K562 (cell line): ENCODE measurements at regions not wholly inside any gene's neighbourhood (a gene's known extent, or its start where the extent isn't known, plus 50 kb on each side); places are given as distances from the start of the nearest gene placed in this dataset.

Source experiments
- ATAC-seq: fragments of 200-7000 bp; cut with Tn5 transposase; 3 replicates; pipeline ENCODE4 v1.9.1; 2020; ENCODE audit warnings: moderate library complexity
- BruUV-seq: library from RNA; stranded (reverse); fragments of 400-500 nt; replicated peaks from 2 replicates; lab custom pipeline; 2021; lab: Mats Ljungman, UMichigan
- CTCF ChIA-PET: fragments of 300-600 bp; formaldehyde crosslinking; extraction: SDS; loops from one replicate; lab custom pipeline; 2021; ENCODE audit warnings: low intra/inter-chr PET ratio; lab: Yijun Ruan, JAX
- POLR2A ChIA-PET: fragments of 300-600, 350-650 bp; sonication (Branson Sonifier 250); formaldehyde crosslinking; extraction: SDS; loops from one replicate; lab custom pipeline; 2021; ENCODE audit warnings: antibody characterized with exemption, inconsistent platforms; lab: Yijun Ruan, JAX
- DNase-seq, 4 experiments: peaks; one replicate each; pipeline versions ENCODE4 v3.0.0 to v3.0.0-alpha.2; 2011 to 2018; ENCODE audit warnings: low spot score in 3 of 4, mixed read lengths in 3 of 4; ENCODE audit errors: extremely low read depth in 1 of 4
- FAIRE-seq: peaks from 2 replicates; lab custom pipeline; 2011; peaks lifted over from hg19 to GRCh38; lab: Jason Lieb, UNC
- H2AFZ ChIP-seq: 2 replicates; pipeline ENCODE4 v1.6.0; 2011; ENCODE audit warnings: low read depth, low read length, control low read depth, inconsistent platforms
- H3K27ac ChIP-seq: fragments of 200-600 bp; 3 replicates; pipeline ENCODE4 v1.8.0; 2011; ENCODE audit warnings: low read depth, mild to moderate bottlenecking, control low read depth, inconsistent platforms, low read length, moderate library complexity, mixed read lengths; ENCODE audit errors: extremely low read depth
- H3K27me3 ChIP-seq, 2 experiments: fragments of 300-600 bp in 1 of 2; 2 replicates in 1 of 2; 3 replicates in 1 of 2; pipeline versions ENCODE4 v1.6.0 to v1.8.0; 2011; ENCODE audit warnings: inconsistent platforms in 2 of 2, low read length in 2 of 2, mild to moderate bottlenecking in 1 of 2, mixed read lengths in 1 of 2, moderate library complexity in 1 of 2; ENCODE audit not compliant: control insufficient read depth in 2 of 2, insufficient read depth in 2 of 2
- H3K36me3 ChIP-seq: fragments of 300-600 bp; 3 replicates; pipeline ENCODE4 v1.8.0; 2011; ENCODE audit warnings: mild to moderate bottlenecking, low read length, inconsistent platforms; ENCODE audit not compliant: control insufficient read depth, insufficient read depth
- H3K4me1 ChIP-seq, 2 experiments: fragments of 200-600 bp in 1 of 2; replicated peaks in 1 of 2; 2 replicates in 1 of 2; 3 replicates in 1 of 2; pipeline versions ENCODE4 v1.5.1 to v1.8.0; 2011; ENCODE audit warnings: inconsistent platforms in 2 of 2, low read length in 2 of 2, mild to moderate bottlenecking in 1 of 2, mixed read lengths in 1 of 2, moderate library complexity in 1 of 2; ENCODE audit not compliant: control insufficient read depth in 2 of 2, insufficient read depth in 2 of 2
- H3K4me2 ChIP-seq: 2 replicates; pipeline ENCODE4 v1.6.1; 2011; ENCODE audit warnings: low read length, control low read depth, inconsistent platforms, mixed read lengths; ENCODE audit not compliant: insufficient read depth
- H3K4me3 ChIP-seq: fragments of 200-600 bp; sonication (generic), shearing (Covaris generic); 2 replicates; pipeline ENCODE4 v1.5.1; 2016; ENCODE audit warnings: control low read depth, inconsistent platforms
- H3K79me2 ChIP-seq: fragments of 200-600 bp; 3 replicates; pipeline ENCODE4 v1.8.0; 2011; ENCODE audit warnings: low read length, inconsistent platforms; ENCODE audit not compliant: control insufficient read depth, insufficient read depth
- H3K9ac ChIP-seq, 2 experiments: 2 replicates each; pipeline versions ENCODE4 v1.6.0 to v1.6.1; 2011; ENCODE audit warnings: low read depth in 2 of 2, low read length in 2 of 2, control low read depth in 1 of 2, inconsistent platforms in 1 of 2, mild to moderate bottlenecking in 1 of 2, mixed read lengths in 1 of 2; ENCODE audit not compliant: insufficient read depth in 1 of 2
- H3K9me1 ChIP-seq: one replicate; pipeline ENCODE4 v1.6.0; 2011; ENCODE audit warnings: inconsistent platforms, mild to moderate bottlenecking, low read length, moderate library complexity; ENCODE audit not compliant: control insufficient read depth, insufficient read depth
- H3K9me3 ChIP-seq: replicated peaks from 2 replicates; pipeline ENCODE4 v1.5.1; 2011; ENCODE audit warnings: low read depth, low read length, inconsistent platforms; ENCODE audit not compliant: control insufficient read depth, insufficient read depth
- H4K20me1 ChIP-seq: replicated peaks from 2 replicates; pipeline ENCODE4 v1.6.1; 2011; ENCODE audit warnings: low read length, inconsistent platforms, mixed read lengths; ENCODE audit not compliant: control insufficient read depth, insufficient read depth
- ADNP ChIP-seq: fragments of 200-800 bp; sonication (Bioruptor generic); IDR thresholded peaks from 2 replicates; pipeline ENCODE4 v1.6.1; 2016; ENCODE audit warnings: missing genetic modification characterization, missing compliant biosample characterization
- CCAR2 ChIP-seq: fragments of 200-400 bp; formaldehyde crosslinking; IDR thresholded peaks from 2 replicates; pipeline ENCODE4 v1.6.1; 2017; ENCODE audit warnings: mild to moderate bottlenecking, low read depth, low read length
- E2F6 ChIP-seq, 2 experiments: IDR thresholded peaks; 2 replicates each; pipeline ENCODE4 v1.6.1; 2011; ENCODE audit warnings: borderline replicate concordance in 1 of 2, control low read depth in 1 of 2, low read depth in 1 of 2, low read length in 1 of 2, mild to moderate bottlenecking in 1 of 2, mixed read lengths in 1 of 2, moderate library complexity in 1 of 2; ENCODE audit not compliant: insufficient read depth in 1 of 2, insufficient read length in 1 of 2, poor library complexity in 1 of 2, severe bottlenecking in 1 of 2; ENCODE audit errors: extremely low read depth in 1 of 2
- HES1 ChIP-seq: fragments of 450-650 bp; IDR thresholded peaks from 2 replicates; pipeline ENCODE4 v1.6.1; 2016; ENCODE audit warnings: low read depth, mild to moderate bottlenecking, moderate library complexity
- NEUROD1 ChIP-seq: fragments of 150-350 bp; IDR thresholded peaks from 2 replicates; pipeline ENCODE4 v1.6.1; 2014; ENCODE audit warnings: borderline replicate concordance, low read length, low read depth; ENCODE audit not compliant: partially characterized antibody
- POU5F1 ChIP-seq: fragments of 150-350 bp; IDR thresholded peaks from 2 replicates; pipeline ENCODE4 v1.6.1; 2014; ENCODE audit warnings: borderline replicate concordance, low read length, low read depth, mild to moderate bottlenecking; ENCODE audit not compliant: partially characterized antibody
- SOX6 ChIP-seq: fragments of 450-650 bp; IDR thresholded peaks from 2 replicates; pipeline ENCODE4 v1.6.1; 2014; ENCODE audit warnings: mild to moderate bottlenecking
- TRIM25 ChIP-seq: fragments of 450-650 bp; IDR thresholded peaks from 2 replicates; pipeline ENCODE4 v1.7.0; 2016; ENCODE audit warnings: borderline replicate concordance
- ZNF224 ChIP-seq: sonication (generic); formaldehyde crosslinking; IDR thresholded peaks from 2 replicates; pipeline ENCODE4 v1.8.0; 2022; ENCODE audit warnings: mild to moderate bottlenecking, missing genetic modification reagents
- ZNF584 ChIP-seq: fragments of 200-800 bp; sonication (Bioruptor generic); IDR thresholded peaks from 2 replicates; pipeline ENCODE4 v1.6.1; 2016; ENCODE audit warnings: low read depth, mild to moderate bottlenecking, missing genetic modification characterization, missing compliant biosample characterization
- ZNF766 ChIP-seq: fragments of 200-800 bp; sonication (Bioruptor generic); conservative IDR thresholded peaks from 2 replicates; pipeline ENCODE4 v1.6.1; 2016; ENCODE audit warnings: missing genetic modification characterization, missing compliant biosample characterization
- ZNF778 ChIP-seq: fragments of 450-650 bp; formaldehyde crosslinking; IDR thresholded peaks from 2 replicates; pipeline ENCODE4 v1.4.0; 2020; ENCODE audit warnings: mild to moderate bottlenecking, moderate library complexity
- WGBS: fragments of 100-300 bp; shearing (Covaris generic); methylation state at CpG from one replicate; pipeline ENCODE4 v1.1.6; 2016; ENCODE audit warnings: low coverage, mixed read lengths; ENCODE audit not compliant: insufficient coverage; ENCODE audit errors: missing lambda C conversion rate; 5-methylcytosine and 5-hydroxymethylcytosine counted together
- in situ Hi-C: fragments of 300-500 bp; cut with MboI; formaldehyde crosslinking; loops from 4 replicates; pipeline ENCODE4 v1.15.0; 2018; ENCODE audit warnings: inconsistent platforms, mixed read lengths
- intact Hi-C: fragments of 100-400 bp; cut with micrococcal nuclease; formaldehyde crosslinking; loops from 2 replicates; pipeline ENCODE4 v1.14.2; 2022

- Histone ChIP-seq H3K27ac (no peak overlapping the region), H3K79me2 (no peaks in the 10 kb centered on the region), H3K9me1 (no peaks in the 10 kb centered on the region), H2AFZ (no peak overlapping the region; the same call in 1 of the 2 replicates), H3K4me3 (no peak overlapping the region), H4K20me1 (no peaks in the 10 kb centered on the region), H3K27me3 (no peaks in the 10 kb centered on the region), H3K4me2 (no peak overlapping the region), H3K9me3 (no peaks in the 10 kb centered on the region), H3K36me3 (no peaks in the 10 kb centered on the region), H3K9ac (no peak overlapping the region), H3K4me1 (peaks cover 7 to 48% of the 10 kb centered on the region in 2 experiments)
- BruUV-seq = no TSS peak
- WGBS = 82% methylated on average over 3 of the region's 3 CpGs
- intact Hi-C loops = loop anchor here (10.0 kb wide), 1 partner anchor 145 kb away; the partner anchor contains the start of gene RASA1
- CTCF ChIA-PET = no interaction called here
- in situ Hi-C loops = no loop called here
- no peak for ATAC-seq
- FAIRE-seq = no peak
- DNase-seq = no peak
- POLR2A ChIA-PET = no interaction called here
- TF ChIP-seq ZNF778 (CRISPR knock-in tag) = no peak
- no peak for TF ChIP-seq ZNF584 (CRISPR knock-in tag)
- TF ChIP-seq NEUROD1 = no peak
- no peak for TF ChIP-seq TRIM25
- no peak for TF ChIP-seq E2F6 (IDR thresholded peaks at IDR 0.05; ENCODE audit: borderline replicate concordance in 1 of 2, extremely low read depth in 1 of 2, insufficient read depth in 1 of 2, insufficient read length in 1 of 2, low read depth in 1 of 2, low read length in 1 of 2, poor library complexity in 1 of 2, severe bottlenecking in 1 of 2)
- TF ChIP-seq ADNP (tag) = no peak
- TF ChIP-seq POU5F1 = no peak
- TF ChIP-seq SOX6 = no peak
- no peak for TF ChIP-seq CCAR2
- TF ChIP-seq ZNF224 = no peak
- TF ChIP-seq ZNF766 (CRISPR knock-in tag) = no peak
- TF ChIP-seq HES1 = no peak
Measured at GRCh38 chr5:87119588-87119987, 148.1 kb upstream of the RASA1 start.
